Ovary (tissue), 7 donors: ENCODE measurements at regions not wholly inside any gene's neighbourhood (a gene's known extent, or its start where the extent isn't known, plus 50 kb on each side); places are given as distances from the start of the nearest gene placed in this dataset.
"Not testable (repeated sequence)": the region's sequence is repeated elsewhere in the genome, so short reads cannot be mapped to it uniquely, and the experiment has no call there.

Experiments
- DNase-seq, 5 donors: peaks; one replicate each; pipeline ENCODE4 v3.0.0-alpha.2; 2019 to 2020
- H3K27ac ChIP-seq, 2 donors: fragments of 200-600 bp; one replicate each; pipeline versions ENCODE4 v1.5.1 to v1.8.0; 2019 to 2022
- H3K27me3 ChIP-seq: fragments of 200-600 bp; one replicate; pipeline ENCODE4 v1.8.0; 2022
- H3K36me3 ChIP-seq: fragments of 200-600 bp; sonication (generic); one replicate; pipeline ENCODE4 v1.5.1; 2019
- H3K4me1 ChIP-seq: one replicate; pipeline ENCODE4 v1.8.1; 2013; ENCODE audit warnings: mild to moderate bottlenecking, moderate library complexity; ENCODE audit not compliant: insufficient read depth
- H3K4me3 ChIP-seq: fragments of 200-600 bp; sonication (generic); one replicate; pipeline ENCODE4 v1.5.1; 2017
- H3K9me3 ChIP-seq, 2 donors: fragments of 200-600 bp in 1 of 2; sonication (generic) in 1 of 2; one replicate each; pipeline versions ENCODE4 v1.5.1 to v1.8.1; 2013 to 2019; ENCODE audit warnings: mild to moderate bottlenecking in 1 of 2, moderate library complexity in 1 of 2
- EP300 ChIP-seq: sonication (generic); formaldehyde crosslinking; IDR thresholded peaks from one replicate; pipeline ENCODE4 v1.6.1; 2017; ENCODE audit warnings: antibody characterized with exemption
- POLR2A ChIP-seq: fragments of 450-650 bp; IDR thresholded peaks from one replicate; pipeline ENCODE4 v1.6.1; 2017; ENCODE audit warnings: antibody characterized with exemption, mild to moderate bottlenecking, moderate library complexity
- WGBS, 3 donors: extraction: QIAGEN DNeasy Blood & Tissue Kit in 1 of 3; methylation state at CpG; one replicate each; pipeline versions ENCODE4 v1.1.5 to v1.1.7; 2013 to 2017; 5-methylcytosine and 5-hydroxymethylcytosine counted together
- intact Hi-C, 4 donors: fragments of 100-400 bp; cut with DNase I; formaldehyde crosslinking; loops; one replicate each; pipeline versions ENCODE4 v1.11.0 to v1.15.1; 2022 to 2023
- TF ChIP-seq, protein P1 (sequence below), 3 donors: fragments of 450-650 bp in 2 of 3; fragments of 200-600 bp in 1 of 3; IDR thresholded peaks; one replicate each; pipeline versions ENCODE4 v1.5.1 to v1.8.0; 2016 to 2022; ENCODE audit warnings: antibody characterized with exemption in 3 of 3, mild to moderate bottlenecking in 1 of 3
- donor health status: DM: no; HTN: no; CAD: no; lungs with moderate emphysema.
- donor health status: DM: no; HTN: no; CAD: no.
- donor health status: Bipolar disorder and iron deficiency.
- donor health status: DM: no; HTN: no; CAD: no.
- donor health status: DM: yes; HTN: yes; CAD: no.

DNA sequence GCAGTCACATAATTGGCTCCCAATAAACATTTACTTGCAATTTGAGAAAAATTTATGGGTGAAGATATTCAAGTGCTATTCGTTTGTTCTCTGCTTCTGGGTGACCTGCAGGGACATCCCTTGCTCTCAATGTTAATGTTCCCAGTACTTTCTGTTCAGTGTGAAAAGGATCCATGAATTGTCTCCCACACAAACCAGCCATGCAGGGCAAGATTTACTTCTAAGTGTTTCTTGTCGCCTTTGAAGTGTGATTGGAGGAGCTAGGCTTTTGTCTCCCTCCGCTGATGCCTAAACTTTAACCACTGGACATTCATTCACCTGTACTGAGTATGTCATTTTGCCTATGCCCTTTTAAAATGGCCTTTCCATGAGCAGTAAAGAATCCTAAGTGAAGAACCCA is 66.4 kb upstream of the ADA2 start:
- no peaks in the 10 kb centered on the region for H3K9me3 ChIP-seq
- no peaks in the 10 kb centered on the region for H3K4me1 ChIP-seq
- H3K27ac ChIP-seq = no peak overlapping the region
- no peak overlapping the region for H3K4me3 ChIP-seq
- no peak for TF ChIP-seq POLR2A
- no peak for DNase-seq
- WGBS, 3 donors = 47 to 50% (median 48%) methylated on average over 3 of the region's 3 CpGs
- intact Hi-C loops = no loop called here
- H3K36me3 ChIP-seq = no peaks in the 10 kb centered on the region
- H3K27me3 ChIP-seq = no peaks in the 10 kb centered on the region

DNA sequence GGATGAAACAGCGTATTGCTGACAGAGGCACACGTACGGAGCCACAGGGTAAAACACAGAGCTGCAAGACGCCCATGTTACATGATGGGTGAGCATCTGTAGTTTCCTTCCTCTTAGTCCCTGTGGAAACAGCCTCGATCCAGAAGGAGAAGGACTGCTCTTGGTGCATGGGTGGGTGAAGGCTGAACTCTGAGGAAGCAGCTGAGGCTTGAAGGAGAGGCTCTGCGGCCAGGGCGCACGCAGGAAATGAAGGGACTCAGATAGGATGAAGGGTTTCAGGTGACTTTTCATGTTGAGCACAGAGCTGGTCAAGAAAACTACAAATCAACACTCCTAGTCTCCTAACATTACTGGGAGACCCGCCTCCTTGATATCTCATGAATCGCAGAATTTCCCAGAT is 65.7 kb upstream of the ADA2 start:
- Histone ChIP-seq H3K36me3 (no peaks in the 10 kb centered on the region), H3K4me3 (no peak overlapping the region), H3K4me1 (no peaks in the 10 kb centered on the region), H3K27me3 (no peaks in the 10 kb centered on the region), H3K9me3 (no peaks in the 10 kb centered on the region), H3K27ac (no peak overlapping the region)
- intact Hi-C loops = no loop called here
- TF ChIP-seq, protein P1, sequence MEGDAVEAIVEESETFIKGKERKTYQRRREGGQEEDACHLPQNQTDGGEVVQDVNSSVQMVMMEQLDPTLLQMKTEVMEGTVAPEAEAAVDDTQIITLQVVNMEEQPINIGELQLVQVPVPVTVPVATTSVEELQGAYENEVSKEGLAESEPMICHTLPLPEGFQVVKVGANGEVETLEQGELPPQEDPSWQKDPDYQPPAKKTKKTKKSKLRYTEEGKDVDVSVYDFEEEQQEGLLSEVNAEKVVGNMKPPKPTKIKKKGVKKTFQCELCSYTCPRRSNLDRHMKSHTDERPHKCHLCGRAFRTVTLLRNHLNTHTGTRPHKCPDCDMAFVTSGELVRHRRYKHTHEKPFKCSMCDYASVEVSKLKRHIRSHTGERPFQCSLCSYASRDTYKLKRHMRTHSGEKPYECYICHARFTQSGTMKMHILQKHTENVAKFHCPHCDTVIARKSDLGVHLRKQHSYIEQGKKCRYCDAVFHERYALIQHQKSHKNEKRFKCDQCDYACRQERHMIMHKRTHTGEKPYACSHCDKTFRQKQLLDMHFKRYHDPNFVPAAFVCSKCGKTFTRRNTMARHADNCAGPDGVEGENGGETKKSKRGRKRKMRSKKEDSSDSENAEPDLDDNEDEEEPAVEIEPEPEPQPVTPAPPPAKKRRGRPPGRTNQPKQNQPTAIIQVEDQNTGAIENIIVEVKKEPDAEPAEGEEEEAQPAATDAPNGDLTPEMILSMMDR (IDR thresholded peaks at IDR 0.05) = no peak
- TF ChIP-seq POLR2A = no peak
- no peak for TF ChIP-seq EP300
- WGBS, 3 donors = 63 to 73% (median 70%) methylated on average over 10 of the region's 10 CpGs
- DNase-seq = no peak

DNA sequence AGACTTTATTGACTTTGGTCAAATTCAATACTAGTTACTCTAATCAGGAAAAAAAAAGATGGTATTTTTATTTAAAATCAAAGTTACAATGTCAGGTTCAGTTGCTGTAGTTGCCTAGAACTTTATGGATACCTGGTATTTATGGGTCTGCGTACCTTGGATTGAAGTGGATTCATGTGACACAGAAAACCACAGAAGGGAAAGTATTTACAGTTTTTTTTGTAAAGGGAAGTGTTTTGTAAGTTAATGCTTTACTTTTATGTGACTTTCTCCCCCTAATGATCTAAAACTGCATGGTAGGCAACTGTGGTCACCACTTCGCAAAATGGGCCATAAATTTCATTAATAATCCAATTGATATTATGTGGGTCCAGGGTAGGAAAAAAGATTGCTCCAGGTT is 65.2 kb upstream of the ADA2 start:
- Histone ChIP-seq H3K4me1 (no peaks in the 10 kb centered on the region), H3K4me3 (no peak overlapping the region), H3K27ac (no peak overlapping the region), H3K9me3 (no peaks in the 10 kb centered on the region), H3K36me3 (no peaks in the 10 kb centered on the region), H3K27me3 (no peaks in the 10 kb centered on the region)
- intact Hi-C loops = no loop called here
- 84 to 87% (median 85%) methylated on average over 2 of the region's 2 CpGs for WGBS, 3 donors
- DNase-seq = no peak
- TF ChIP-seq, protein P1 (IDR thresholded peaks at IDR 0.05) = no peak
- TF ChIP-seq POLR2A (no peak), EP300 (no peak)

DNA sequence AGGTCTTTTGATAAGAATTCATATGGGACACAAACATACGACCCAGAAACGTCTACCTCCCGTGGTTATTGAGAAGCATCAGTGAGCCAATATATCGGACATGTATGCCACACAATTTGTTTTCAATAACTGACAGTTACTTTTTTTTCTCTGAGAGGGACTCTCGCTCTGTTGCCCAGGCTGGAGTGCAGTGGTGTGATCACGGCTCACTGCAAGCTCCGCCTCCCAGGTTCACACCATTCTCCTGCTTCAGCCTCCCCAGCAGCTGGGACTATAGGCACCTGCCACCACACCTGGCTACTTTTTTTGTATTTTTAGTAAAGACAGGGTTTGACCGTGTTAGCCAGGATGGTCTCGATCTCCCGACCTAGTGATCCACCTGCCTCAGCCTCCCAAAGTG is 64.6 kb upstream of the ADA2 start:
- DNase-seq, H3K9me3 ChIP-seq, H3K4me1 ChIP-seq, H3K36me3 ChIP-seq, intact Hi-C loops, H3K4me3 ChIP-seq, H3K27ac ChIP-seq, H3K27me3 ChIP-seq: not testable (repeated sequence)
- 80 to 87% (median 82%) methylated on average over 10 of the region's 10 CpGs for WGBS, 3 donors

DNA sequence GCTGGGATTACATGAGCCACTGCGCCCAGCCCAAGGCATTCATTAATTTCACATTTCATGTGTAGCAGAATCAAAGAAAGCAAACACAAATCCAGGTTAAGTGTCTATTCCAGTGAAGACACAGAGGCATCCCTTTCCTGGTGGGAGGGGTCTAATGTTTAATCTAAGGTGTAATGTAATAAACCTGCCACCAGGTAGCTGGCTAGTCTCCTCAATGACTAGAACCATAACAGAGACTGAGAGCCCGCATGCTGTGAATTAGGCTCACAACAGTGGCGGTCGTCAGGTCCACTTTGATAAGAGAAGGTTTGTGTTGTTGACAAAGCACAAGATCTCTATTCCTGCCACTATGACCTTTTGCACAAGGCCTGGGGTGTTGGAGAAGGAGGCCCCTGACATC is 64.2 kb upstream of the ADA2 start:
- Histone ChIP-seq H3K9me3 (no peaks in the 10 kb centered on the region), H3K4me3 (no peak overlapping the region), H3K27ac (no peak overlapping the region), H3K36me3 (no peaks in the 10 kb centered on the region), H3K27me3 (no peaks in the 10 kb centered on the region), H3K4me1 (no peaks in the 10 kb centered on the region)
- TF ChIP-seq, protein P1 (IDR thresholded peaks at IDR 0.05) = no peak
- no peak for TF ChIP-seq POLR2A
- TF ChIP-seq EP300 = no peak
- 79 to 89% (median 81%) methylated on average over 4 of the region's 4 CpGs for WGBS, 3 donors
- intact Hi-C loops = no loop called here
- DNase-seq = no peak

DNA sequence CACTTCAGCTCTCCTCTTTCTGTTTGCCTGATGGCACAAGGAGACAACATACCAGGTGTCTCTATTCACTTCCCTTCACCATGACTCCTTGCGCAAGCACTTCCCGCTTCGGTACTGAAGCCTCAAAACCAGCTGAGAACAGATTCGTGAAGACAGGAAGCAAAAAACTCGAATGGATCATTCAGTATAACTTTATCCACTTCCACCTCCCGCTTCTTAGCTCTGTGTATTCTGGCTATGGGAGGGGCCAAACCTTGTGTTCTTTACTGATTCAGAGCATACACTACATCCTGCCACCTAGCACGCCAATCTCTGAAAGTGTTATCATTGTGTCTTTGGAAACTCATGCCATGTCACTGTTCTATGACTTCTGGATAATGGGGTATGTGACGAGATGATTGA is 62.2 kb upstream of the ADA2 start:
- whole genome bisulfite sequencing, 3 donors = 68 to 70% (median 68%) methylated on average over 8 of the region's 8 CpGs
- intact Hi-C loops = no loop called here
- Histone ChIP-seq H3K27ac (no peak overlapping the region), H3K4me1 (no peaks in the 10 kb centered on the region), H3K9me3 (no peaks in the 10 kb centered on the region), H3K36me3 (no peaks in the 10 kb centered on the region), H3K4me3 (no peak overlapping the region), H3K27me3 (no peaks in the 10 kb centered on the region)
- DNase-seq = no peak
- TF ChIP-seq POLR2A (no peak), EP300 (no peak)
- TF ChIP-seq, protein P1 (IDR thresholded peaks at IDR 0.05) = no peak
